GM19043 (cell line): ENCODE measurements at regions not wholly inside any gene's neighbourhood (a gene's known extent, or its start where the extent isn't known, plus 50 kb on each side); places are given as distances from the start of the nearest gene placed in this dataset.

Experiments used
- ATAC-seq: cut with Tn5 transposase; IDR thresholded peaks from one replicate; pipeline ENCODE4 v1.9.1; 2021; ENCODE audit warnings: low read depth; ENCODE audit not compliant: unreplicated experiment

DNA sequence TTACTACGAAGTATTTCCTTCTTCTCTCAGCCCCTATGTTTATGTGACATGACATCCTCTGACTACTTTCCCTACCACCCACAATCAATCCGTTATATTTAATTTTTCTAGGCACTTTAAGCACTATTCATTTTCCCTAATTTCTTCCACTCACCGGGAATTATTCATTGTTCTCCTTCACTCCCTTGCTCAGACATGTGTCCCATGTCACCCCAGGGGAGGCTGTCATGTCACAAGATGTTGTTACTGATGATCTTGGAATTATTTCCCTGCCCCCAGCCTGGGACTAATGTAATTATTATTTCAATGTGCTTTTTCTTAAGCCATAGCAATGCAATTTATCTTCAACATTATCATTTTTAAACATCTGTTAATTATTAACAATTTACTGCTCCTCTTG is 317.2 kb downstream of the PHF14 start:
- no peak for ATAC-seq

GRCh38 chr7:11294218-11294617 is 320.5 kb downstream of the PHF14 start:
- no peak for ATAC-seq

GRCh38 chr7:11294965-11295364 is 321.3 kb downstream of the PHF14 start:
- no peak for ATAC-seq

GRCh38 chr7:11297126-11297625 is 323.5 kb downstream of the PHF14 start:
- ATAC-seq, result no peak

DNA sequence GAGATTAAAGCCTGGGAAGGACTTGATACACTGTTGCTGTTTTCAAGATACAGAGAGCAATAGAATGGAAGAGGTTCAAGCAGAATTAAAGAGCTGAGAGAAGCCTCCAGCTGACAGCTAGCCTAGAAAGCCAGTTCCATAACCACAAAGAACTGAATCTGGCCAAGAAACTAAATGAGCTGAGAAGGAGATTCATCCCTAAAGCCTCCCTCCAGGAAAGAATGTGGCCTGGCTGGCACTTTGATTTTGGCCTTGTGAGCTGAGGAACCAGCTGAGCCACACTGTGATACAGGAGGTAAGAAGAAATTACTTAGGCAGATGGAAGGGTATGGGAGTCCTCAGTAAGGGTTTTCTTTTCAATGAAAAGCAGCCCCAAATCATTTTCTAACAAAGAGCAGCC is 324.1 kb downstream of the PHF14 start:
- ATAC-seq, result no peak

GRCh38 chr7:11298220-11298619 is 324.5 kb downstream of the PHF14 start:
- ATAC-seq, result no peak

GRCh38 chr7:11300241-11300640 is 326.6 kb downstream of the PHF14 start:
- no peak for ATAC-seq

- no peak for ATAC-seq
Measured at GRCh38 chr7:11302121-11302520, 328.4 kb downstream of the PHF14 start.

DNA sequence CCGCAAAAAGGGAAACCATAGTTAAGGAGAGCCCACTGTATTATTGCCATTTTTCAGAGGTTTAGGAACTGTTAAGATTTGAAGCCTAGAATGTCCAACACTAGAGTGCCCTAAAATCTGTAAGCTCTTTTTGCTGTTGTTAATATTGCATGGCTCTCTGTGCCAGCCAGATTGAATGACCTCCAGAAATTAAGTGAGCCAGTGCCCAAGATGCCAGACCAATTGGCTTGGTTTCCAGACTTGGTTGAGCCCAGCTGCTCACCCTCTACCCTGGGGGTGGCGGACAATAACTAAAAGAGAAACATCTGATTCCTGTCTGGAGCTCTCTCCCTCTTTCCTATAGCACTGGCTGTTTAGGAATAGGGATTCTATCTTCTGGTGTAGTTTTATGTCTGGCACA is 340.1 kb downstream of the PHF14 start:
- no peak for ATAC-seq

DNA sequence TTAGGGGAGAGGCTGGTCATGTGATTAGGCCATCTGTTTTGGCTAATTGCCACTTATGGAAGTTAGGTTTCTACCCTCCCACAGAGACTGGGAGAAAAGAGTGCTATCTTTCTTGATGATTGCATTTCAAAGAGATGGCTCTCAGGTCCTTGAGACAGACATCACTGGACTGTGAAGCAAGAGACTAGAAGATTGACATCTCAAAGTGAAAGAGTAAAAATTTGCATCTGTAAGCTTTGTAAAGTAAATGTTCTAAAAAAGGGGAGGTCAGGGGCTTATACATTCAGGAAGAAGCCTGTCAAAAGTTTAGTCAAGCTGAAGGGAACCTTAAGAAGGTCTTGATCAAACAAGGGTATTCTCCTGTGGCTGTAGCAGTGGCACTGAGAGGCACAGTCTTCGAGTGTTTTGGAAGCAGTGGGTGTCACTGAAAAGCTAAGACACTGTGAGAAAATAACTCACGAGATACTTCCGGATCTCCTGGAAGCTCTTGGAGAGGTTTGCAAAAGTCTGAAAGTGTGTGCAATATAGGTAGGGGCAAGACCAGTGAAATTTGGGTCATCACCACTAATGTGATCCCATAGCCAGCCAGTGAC is 342.1 kb downstream of the PHF14 start:
- ATAC-seq, result peak; percentile 65

DNA sequence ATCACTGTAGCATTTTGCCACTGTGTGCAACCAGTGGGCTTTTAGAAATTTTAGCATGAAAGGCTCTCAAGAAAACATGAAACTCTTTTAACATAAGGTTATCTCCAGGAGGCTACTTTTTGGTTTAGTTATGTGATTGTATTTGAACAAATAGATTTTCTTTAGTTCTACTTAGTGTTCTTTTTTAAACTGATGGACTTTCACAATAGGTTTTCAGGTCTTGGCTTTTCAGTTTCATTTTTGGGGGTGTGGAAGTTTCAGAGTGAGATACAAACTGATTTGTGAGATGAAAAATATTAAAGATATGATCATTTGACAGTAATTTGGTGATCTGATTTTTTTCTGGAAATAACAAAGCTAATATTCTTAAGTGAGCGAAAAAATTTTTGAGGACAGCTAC is 344.1 kb downstream of the PHF14 start:
- ATAC-seq, result peak; percentile 32

GRCh38 chr7:11319491-11320274 is 346.0 kb downstream of the PHF14 start:
- ATAC-seq, result no peak
